ENCODE measurements at regions not wholly inside any gene's neighbourhood (a gene's known extent, or its start where the extent isn't known, plus 50 kb on each side); places are given as distances from the start of the nearest gene placed in this dataset.

DNA sequence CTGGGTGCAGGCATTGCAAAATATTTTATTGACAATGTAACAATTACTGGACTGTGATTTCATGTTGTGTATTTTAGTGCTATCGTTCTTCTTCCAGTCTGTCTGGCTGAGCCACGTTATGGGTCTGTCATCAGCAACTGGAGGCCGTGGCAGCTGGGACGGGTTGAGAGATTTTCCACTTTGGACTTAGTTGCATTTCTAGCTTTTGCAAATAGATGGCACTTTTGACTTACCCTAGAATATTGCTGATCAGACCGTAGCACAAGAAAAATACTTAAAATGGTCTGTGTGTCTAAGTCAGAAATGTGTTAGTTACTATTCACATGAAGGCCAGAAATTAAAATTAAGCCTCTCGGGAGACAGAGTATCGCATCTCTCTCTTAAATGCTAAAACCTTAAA lies 211.1 kb downstream of the TEX29 start:
- H3K9ac ChIP-seq (ENCODE audit: insufficient read depth, low read length): no peak overlapping the region
- H4K20me1 ChIP-seq (ENCODE audit: control insufficient read depth, extremely low read depth, insufficient read depth, low read length): no peaks in the 10 kb centered on the region
- no peaks in the 10 kb centered on the region for H3K36me3 ChIP-seq (ENCODE audit: control insufficient read depth, insufficient read depth, low read length)
- no peak overlapping the region for H3K4me3 ChIP-seq (replicated peaks in 1 of 4; ENCODE audit: control extremely low read depth in 1 of 4, insufficient read depth in 1 of 4, low read depth in 3 of 4, low read length in 4 of 4)
- TF ChIP-seq, protein P1, sequence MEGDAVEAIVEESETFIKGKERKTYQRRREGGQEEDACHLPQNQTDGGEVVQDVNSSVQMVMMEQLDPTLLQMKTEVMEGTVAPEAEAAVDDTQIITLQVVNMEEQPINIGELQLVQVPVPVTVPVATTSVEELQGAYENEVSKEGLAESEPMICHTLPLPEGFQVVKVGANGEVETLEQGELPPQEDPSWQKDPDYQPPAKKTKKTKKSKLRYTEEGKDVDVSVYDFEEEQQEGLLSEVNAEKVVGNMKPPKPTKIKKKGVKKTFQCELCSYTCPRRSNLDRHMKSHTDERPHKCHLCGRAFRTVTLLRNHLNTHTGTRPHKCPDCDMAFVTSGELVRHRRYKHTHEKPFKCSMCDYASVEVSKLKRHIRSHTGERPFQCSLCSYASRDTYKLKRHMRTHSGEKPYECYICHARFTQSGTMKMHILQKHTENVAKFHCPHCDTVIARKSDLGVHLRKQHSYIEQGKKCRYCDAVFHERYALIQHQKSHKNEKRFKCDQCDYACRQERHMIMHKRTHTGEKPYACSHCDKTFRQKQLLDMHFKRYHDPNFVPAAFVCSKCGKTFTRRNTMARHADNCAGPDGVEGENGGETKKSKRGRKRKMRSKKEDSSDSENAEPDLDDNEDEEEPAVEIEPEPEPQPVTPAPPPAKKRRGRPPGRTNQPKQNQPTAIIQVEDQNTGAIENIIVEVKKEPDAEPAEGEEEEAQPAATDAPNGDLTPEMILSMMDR (conservative IDR thresholded peaks at IDR 0.05 in 1 of 2, IDR thresholded peaks at IDR 0.05 in 1 of 2; ENCODE audit: low read depth in 1 of 2, low read length in 2 of 2): no peak
- no peak for TF ChIP-seq EZH2 (IDR thresholded peaks at IDR 0.05; ENCODE audit: low read length, missing control alignments)
- H3K9me3 ChIP-seq (ENCODE audit: control insufficient read depth, insufficient read depth, low read depth, low read length): no peaks in the 10 kb centered on the region
- no peak overlapping the region for H2AFZ ChIP-seq (ENCODE audit: low read length)
- H3K79me2 ChIP-seq (ENCODE audit: control insufficient read depth, insufficient read depth, low read length): no peaks in the 10 kb centered on the region
- H3K4me2 ChIP-seq (ENCODE audit: extremely low read depth, insufficient read depth, low read length): no peak overlapping the region
- no peak overlapping the region for H3K27ac ChIP-seq (ENCODE audit: insufficient read depth, low read length)
- H3K4me1 ChIP-seq (ENCODE audit: control insufficient read depth, extremely low read depth, insufficient read depth, low read length): no peaks in the 10 kb centered on the region
- peak in 1 of 2 donors; percentile 20 for DNase-seq (ENCODE audit: low read depth in 2 of 2)
- no peaks in the 10 kb centered on the region for H3K27me3 ChIP-seq (ENCODE audit: control insufficient read depth, insufficient read depth, low read length)

GRCh38 chr13:111532111-111532510 lies 211.7 kb downstream of the TEX29 start:
- Histone ChIP-seq H3K4me2 (ENCODE audit: extremely low read depth, insufficient read depth, low read length) (no peak overlapping the region), H3K4me3 (replicated peaks in 1 of 4; ENCODE audit: control extremely low read depth in 1 of 4, insufficient read depth in 1 of 4, low read depth in 3 of 4, low read length in 4 of 4) (no peak overlapping the region), H3K27ac (ENCODE audit: insufficient read depth, low read length) (no peak overlapping the region), H3K9me3 (ENCODE audit: control insufficient read depth, insufficient read depth, low read depth, low read length) (no peaks in the 10 kb centered on the region), H3K4me1 (ENCODE audit: control insufficient read depth, extremely low read depth, insufficient read depth, low read length) (no peaks in the 10 kb centered on the region), H3K27me3 (ENCODE audit: control insufficient read depth, insufficient read depth, low read length) (no peaks in the 10 kb centered on the region), H3K79me2 (ENCODE audit: control insufficient read depth, insufficient read depth, low read length) (no peaks in the 10 kb centered on the region), H4K20me1 (ENCODE audit: control insufficient read depth, extremely low read depth, insufficient read depth, low read length) (no peaks in the 10 kb centered on the region), H2AFZ (ENCODE audit: low read length) (no peak overlapping the region), H3K9ac (ENCODE audit: insufficient read depth, low read length) (no peak overlapping the region), H3K36me3 (ENCODE audit: control insufficient read depth, insufficient read depth, low read length) (no peaks in the 10 kb centered on the region)
- TF ChIP-seq, protein P1 (conservative IDR thresholded peaks at IDR 0.05 in 1 of 2, IDR thresholded peaks at IDR 0.05 in 1 of 2; ENCODE audit: low read depth in 1 of 2, low read length in 2 of 2): no peak
- no peak for TF ChIP-seq EZH2 (IDR thresholded peaks at IDR 0.05; ENCODE audit: low read length, missing control alignments)
- no peak for DNase-seq (ENCODE audit: low read depth in 2 of 2)

DNA sequence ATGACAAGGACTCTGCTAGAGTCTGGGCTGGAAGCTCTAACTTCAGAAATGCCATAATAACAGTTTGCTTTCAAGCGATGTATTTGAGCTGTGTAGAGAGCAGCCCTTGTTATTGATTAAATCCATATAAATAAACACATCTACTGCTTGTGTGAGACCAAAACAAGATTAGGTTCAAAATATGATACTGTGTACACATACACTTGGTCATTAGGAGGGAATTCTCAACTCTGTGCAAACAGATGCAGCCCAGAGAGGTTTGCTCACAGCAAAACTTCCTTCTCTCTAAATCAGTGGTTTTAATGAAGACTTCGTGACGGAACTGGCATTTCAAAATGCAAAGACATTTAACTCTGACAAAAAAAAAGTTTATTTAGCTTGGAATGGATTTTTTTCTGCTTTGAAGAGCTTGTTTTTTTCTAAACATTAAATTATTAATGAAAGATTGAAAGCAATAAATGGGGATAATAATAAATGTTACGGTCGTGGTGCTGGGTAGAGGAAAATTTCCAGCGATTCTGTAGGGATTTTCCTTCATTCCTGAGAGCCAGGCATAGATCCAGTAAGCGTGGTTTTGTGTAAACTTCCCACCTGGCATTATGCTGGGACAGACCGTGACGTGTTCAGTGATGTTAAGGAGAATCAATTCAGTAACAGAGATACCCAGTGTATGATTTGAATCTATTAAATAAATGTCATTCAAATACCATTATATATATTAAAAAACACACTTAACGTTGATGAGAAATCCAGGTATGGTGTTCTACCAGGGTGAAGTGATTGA lies 213.7 kb downstream of the TEX29 start:
- TF ChIP-seq, protein P1 (conservative IDR thresholded peaks at IDR 0.05 in 1 of 2, IDR thresholded peaks at IDR 0.05 in 1 of 2; ENCODE audit: low read depth in 1 of 2, low read length in 2 of 2): no peak
- TF ChIP-seq EZH2 (IDR thresholded peaks at IDR 0.05; ENCODE audit: low read length, missing control alignments): no peak
- no peak overlapping the region for H2AFZ ChIP-seq (ENCODE audit: low read length)
- no peaks in the 10 kb centered on the region for H3K79me2 ChIP-seq (ENCODE audit: control insufficient read depth, insufficient read depth, low read length)
- H3K9me3 ChIP-seq (ENCODE audit: control insufficient read depth, insufficient read depth, low read depth, low read length): no peaks in the 10 kb centered on the region
- H3K4me3 ChIP-seq (replicated peaks in 1 of 4; ENCODE audit: control extremely low read depth in 1 of 4, insufficient read depth in 1 of 4, low read depth in 3 of 4, low read length in 4 of 4): no peak overlapping the region
- H3K27me3 ChIP-seq (ENCODE audit: control insufficient read depth, insufficient read depth, low read length): no peaks in the 10 kb centered on the region
- no peak for DNase-seq (ENCODE audit: low read depth in 2 of 2)
- H4K20me1 ChIP-seq (ENCODE audit: control insufficient read depth, extremely low read depth, insufficient read depth, low read length): no peaks in the 10 kb centered on the region
- H3K36me3 ChIP-seq (ENCODE audit: control insufficient read depth, insufficient read depth, low read length): no peaks in the 10 kb centered on the region
- no peak overlapping the region for H3K9ac ChIP-seq (ENCODE audit: insufficient read depth, low read length)
- H3K27ac ChIP-seq (ENCODE audit: insufficient read depth, low read length): no peak overlapping the region
- H3K4me1 ChIP-seq (ENCODE audit: control insufficient read depth, extremely low read depth, insufficient read depth, low read length): no peaks in the 10 kb centered on the region
- no peak overlapping the region for H3K4me2 ChIP-seq (ENCODE audit: extremely low read depth, insufficient read depth, low read length)
